Fibroblast of lung (primary cell): ENCODE measurements at regions not wholly inside any gene's neighbourhood (a gene's known extent, or its start where the extent isn't known, plus 50 kb on each side); places are given as distances from the start of the nearest gene placed in this dataset.

Experiments used
- DNase-seq, 2 donors: peaks; one replicate each; pipeline versions ENCODE4 v3.0.0 to v3.0.0-alpha.2; 2010; ENCODE audit warnings: low read depth in 2 of 2
- H2AFZ ChIP-seq: 2 replicates; pipeline ENCODE4 v1.5.1; 2012; ENCODE audit warnings: low read length, control low read depth, inconsistent platforms
- H3K27ac ChIP-seq: 2 replicates; pipeline ENCODE4 v1.5.1; 2011; ENCODE audit warnings: low read length, control low read depth; ENCODE audit not compliant: insufficient read depth
- H3K27me3 ChIP-seq: 2 replicates; pipeline ENCODE4 v1.5.1; 2011; ENCODE audit warnings: mild to moderate bottlenecking, low read length; ENCODE audit not compliant: control insufficient read depth, insufficient read depth
- H3K36me3 ChIP-seq: 2 replicates; pipeline ENCODE4 v1.5.1; 2011; ENCODE audit warnings: low read length; ENCODE audit not compliant: control insufficient read depth, insufficient read depth
- H3K4me1 ChIP-seq: 2 replicates; pipeline ENCODE4 v1.5.1; 2011; ENCODE audit warnings: low read length; ENCODE audit not compliant: control insufficient read depth, insufficient read depth; ENCODE audit errors: extremely low read depth
- H3K4me2 ChIP-seq: 2 replicates; pipeline ENCODE4 v1.5.1; 2011; ENCODE audit warnings: low read length, control low read depth; ENCODE audit not compliant: insufficient read depth; ENCODE audit errors: extremely low read depth
- H3K4me3 ChIP-seq, 4 experiments: fragments of 200-600 bp in 1 of 4; sonication (generic) in 1 of 4; replicated peaks in 1 of 4; 2 replicates each; pipeline ENCODE4 v1.5.1; 2011 to 2016; ENCODE audit warnings: low read length in 4 of 4, low read depth in 3 of 4, mild to moderate bottlenecking in 3 of 4, control low read depth in 2 of 4, inconsistent platforms in 1 of 4, mixed read lengths in 1 of 4; ENCODE audit not compliant: insufficient read depth in 1 of 4; ENCODE audit errors: control extremely low read depth in 1 of 4
- H3K79me2 ChIP-seq: 2 replicates; pipeline ENCODE4 v1.5.1; 2012; ENCODE audit warnings: mild to moderate bottlenecking, low read length, inconsistent platforms; ENCODE audit not compliant: control insufficient read depth, insufficient read depth
- H3K9ac ChIP-seq: 2 replicates; pipeline ENCODE4 v1.5.1; 2011; ENCODE audit warnings: mild to moderate bottlenecking, low read length, control low read depth; ENCODE audit not compliant: insufficient read depth
- H3K9me3 ChIP-seq: 2 replicates; pipeline ENCODE4 v1.5.1; 2012; ENCODE audit warnings: low read depth, low read length; ENCODE audit not compliant: control insufficient read depth, insufficient read depth
- H4K20me1 ChIP-seq: 2 replicates; pipeline ENCODE4 v1.5.1; 2011; ENCODE audit warnings: low read length; ENCODE audit not compliant: control insufficient read depth, insufficient read depth; ENCODE audit errors: extremely low read depth
- CTCF ChIP-seq, 2 donors: IDR thresholded peaks in 1 of 2; conservative IDR thresholded peaks in 1 of 2; 1 replicate in 1 of 2; 2 replicates in 1 of 2; pipeline ENCODE4 v1.5.1; 2011 to 2012; ENCODE audit warnings: low read length in 2 of 2, control low read depth in 1 of 2, inconsistent platforms in 1 of 2, low read depth in 1 of 2, mild to moderate bottlenecking in 1 of 2
- EZH2 ChIP-seq: IDR thresholded peaks from 2 replicates; pipeline ENCODE4 v1.5.1; 2012; ENCODE audit warnings: low read length, control low read depth, mild to moderate bottlenecking; ENCODE audit errors: missing control alignments

GRCh38 chr7:124085179-124085578 lies 52.3 kb upstream of the TMEM229A start:
- no peaks in the 10 kb centered on the region for H3K79me2 ChIP-seq
- no peak overlapping the region for H2AFZ ChIP-seq
- H3K4me2 ChIP-seq = no peak overlapping the region
- no peaks in the 10 kb centered on the region for H3K27me3 ChIP-seq
- H3K36me3 ChIP-seq = no peaks in the 10 kb centered on the region
- H3K4me1 ChIP-seq = no peaks in the 10 kb centered on the region
- DNase-seq = peak; percentile 5 to 88
- H3K4me3 ChIP-seq = no peak overlapping the region
- no peak overlapping the region for H3K27ac ChIP-seq
- H4K20me1 ChIP-seq = no peaks in the 10 kb centered on the region
- H3K9ac ChIP-seq = no peak overlapping the region
- TF ChIP-seq EZH2 = no peak
- no peaks in the 10 kb centered on the region for H3K9me3 ChIP-seq

- no peaks in the 10 kb centered on the region for H3K27me3 ChIP-seq
- TF ChIP-seq CTCF (conservative IDR thresholded peaks at IDR 0.05 in 1 of 2, IDR thresholded peaks at IDR 0.05 in 1 of 2; ENCODE audit: low read depth in 1 of 2, low read length in 2 of 2) = no peak
- TF ChIP-seq EZH2 = no peak
- no peak overlapping the region for H3K27ac ChIP-seq
- H3K9ac ChIP-seq = no peak overlapping the region
- H4K20me1 ChIP-seq = no peaks in the 10 kb centered on the region
- no peak overlapping the region for H3K4me3 ChIP-seq
- H2AFZ ChIP-seq = no peak overlapping the region
- H3K4me2 ChIP-seq = no peak overlapping the region
- no peaks in the 10 kb centered on the region for H3K9me3 ChIP-seq
- peak in 1 of 2 donors; percentile 29 for DNase-seq
- no peaks in the 10 kb centered on the region for H3K79me2 ChIP-seq
- H3K4me1 ChIP-seq = no peaks in the 10 kb centered on the region
- H3K36me3 ChIP-seq = no peaks in the 10 kb centered on the region
Measured at GRCh38 chr7:124084024-124084423, 51.2 kb upstream of the TMEM229A start.
